ENCODE measurements at regions not wholly inside any gene's neighbourhood (a gene's known extent, or its start where the extent isn't known, plus 50 kb on each side); places are given as distances from the start of the nearest gene placed in this dataset.

DNA sequence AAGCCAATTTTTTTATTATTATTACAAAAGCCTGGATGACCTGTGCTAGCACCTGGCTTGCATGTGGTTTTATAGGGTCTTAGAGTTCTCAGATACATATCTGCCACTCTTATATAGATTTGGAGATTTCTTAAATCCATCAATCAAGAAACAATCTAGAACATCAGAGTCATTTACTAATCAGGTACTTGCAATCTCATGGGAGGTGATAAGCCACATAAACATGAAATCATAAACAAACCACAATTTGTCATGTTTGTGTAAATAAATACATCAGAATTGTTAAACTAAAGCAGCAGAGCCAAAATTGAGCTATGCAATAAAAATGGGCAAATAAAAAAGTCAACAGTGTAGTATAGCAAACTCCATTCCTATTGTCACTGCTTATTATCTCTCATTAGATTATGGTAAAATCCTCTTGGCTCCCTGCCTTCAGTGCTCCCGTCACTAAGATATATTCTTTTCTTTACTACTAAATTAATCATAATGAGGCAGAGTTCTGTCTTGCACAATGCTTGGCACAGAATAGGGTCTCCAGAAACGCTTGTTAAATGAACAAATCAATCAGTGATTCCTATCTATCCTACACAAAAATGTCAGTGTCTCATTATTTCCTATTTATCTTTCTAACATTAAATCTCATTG is 108.7 kb upstream of the TTC29 start:
- no peak for DNase-seq (ENCODE audit: low read depth)

DNA sequence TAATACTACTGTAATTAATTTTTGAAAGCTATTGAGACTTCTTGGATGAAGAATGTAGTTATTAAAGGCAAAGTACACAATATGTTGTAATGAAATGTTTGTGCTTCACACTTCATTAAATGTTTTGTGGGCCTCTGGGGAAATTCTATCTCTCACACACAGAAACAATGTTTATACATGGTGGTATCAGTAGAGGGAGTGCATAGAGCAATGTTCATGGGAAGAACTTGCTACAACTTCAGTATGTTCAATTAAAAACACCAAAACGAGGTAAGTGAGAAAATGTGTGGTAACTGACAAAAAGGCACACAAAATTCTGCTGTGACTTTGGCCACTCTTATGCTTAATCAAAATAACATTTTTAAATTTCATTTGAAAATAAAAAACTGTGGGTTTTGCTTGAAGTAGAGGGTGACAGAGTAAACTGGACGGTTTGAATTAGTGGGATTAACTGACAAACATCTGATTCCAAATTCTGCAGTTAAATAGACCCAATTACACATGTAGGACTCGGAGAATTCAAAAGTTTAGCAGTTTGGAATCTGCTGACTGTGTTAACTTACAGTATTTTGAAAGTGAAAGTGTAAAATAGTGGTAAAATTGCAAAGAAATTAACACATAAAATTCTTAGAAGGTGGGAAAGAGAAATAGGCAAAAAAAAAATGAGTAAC is 111.4 kb upstream of the TTC29 start:
- peak; percentile 36 for DNase-seq (ENCODE audit: low read depth)

DNA sequence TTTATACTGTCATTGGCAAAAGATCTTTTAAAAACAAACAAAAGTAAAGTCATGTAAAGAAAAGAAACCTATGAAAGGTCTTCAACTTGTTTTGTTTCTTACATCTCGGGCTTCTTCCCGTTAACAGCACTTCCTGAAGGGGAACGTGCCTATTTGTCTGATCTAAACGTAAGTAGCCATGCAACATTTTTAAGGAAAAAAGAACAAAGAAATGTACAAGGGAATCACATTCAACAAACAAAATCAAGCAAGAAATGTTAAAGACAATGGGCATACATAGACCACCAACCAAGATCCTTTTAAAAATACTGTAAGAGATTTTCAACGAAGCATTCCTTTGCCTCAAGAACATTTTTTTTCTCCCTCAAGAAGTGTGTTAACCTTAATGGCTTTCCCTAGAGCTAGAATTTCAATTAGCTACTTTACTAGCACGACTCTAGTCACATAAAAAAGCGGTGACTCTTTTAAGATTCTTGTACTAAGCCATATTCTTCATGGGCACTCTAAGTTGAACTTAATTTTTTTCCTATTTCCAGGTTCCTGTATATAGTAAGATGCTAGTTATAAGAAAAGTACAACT is 112.0 kb upstream of the TTC29 start:
- DNase-seq (ENCODE audit: low read depth) = peak; percentile 32

DNA sequence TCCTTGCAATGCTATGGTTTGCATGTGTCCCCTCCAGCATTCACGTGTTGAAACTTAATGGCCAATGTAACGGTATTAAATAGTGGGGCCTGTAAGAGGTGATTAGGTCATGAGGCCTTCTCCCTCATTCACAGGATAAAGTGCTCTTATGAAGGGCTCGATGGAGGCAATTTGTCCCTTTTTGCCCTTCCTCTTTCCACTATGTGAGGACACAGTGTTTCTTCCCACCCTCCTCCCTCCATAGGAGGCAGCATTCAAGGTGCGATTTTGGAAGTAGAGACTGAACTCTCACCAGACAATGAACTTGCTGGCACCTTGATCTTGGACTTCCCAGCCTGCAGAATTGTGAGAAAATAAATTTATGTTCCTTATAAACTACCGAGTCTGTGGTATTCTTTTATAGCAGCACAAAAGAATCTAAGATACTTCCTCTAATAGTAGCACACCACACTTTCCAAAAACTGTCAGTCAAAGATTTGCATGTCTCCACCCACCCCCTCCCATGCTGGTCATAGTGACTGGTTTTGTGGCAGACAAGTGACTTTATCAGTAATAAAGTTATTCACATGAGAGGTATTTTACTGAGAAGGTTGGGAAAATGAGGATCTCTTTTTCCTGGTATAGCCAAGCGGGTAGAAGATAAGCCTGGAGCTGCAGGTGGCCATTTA is 113.5 kb upstream of the TTC29 start:
- no peak for DNase-seq (ENCODE audit: low read depth)

DNA sequence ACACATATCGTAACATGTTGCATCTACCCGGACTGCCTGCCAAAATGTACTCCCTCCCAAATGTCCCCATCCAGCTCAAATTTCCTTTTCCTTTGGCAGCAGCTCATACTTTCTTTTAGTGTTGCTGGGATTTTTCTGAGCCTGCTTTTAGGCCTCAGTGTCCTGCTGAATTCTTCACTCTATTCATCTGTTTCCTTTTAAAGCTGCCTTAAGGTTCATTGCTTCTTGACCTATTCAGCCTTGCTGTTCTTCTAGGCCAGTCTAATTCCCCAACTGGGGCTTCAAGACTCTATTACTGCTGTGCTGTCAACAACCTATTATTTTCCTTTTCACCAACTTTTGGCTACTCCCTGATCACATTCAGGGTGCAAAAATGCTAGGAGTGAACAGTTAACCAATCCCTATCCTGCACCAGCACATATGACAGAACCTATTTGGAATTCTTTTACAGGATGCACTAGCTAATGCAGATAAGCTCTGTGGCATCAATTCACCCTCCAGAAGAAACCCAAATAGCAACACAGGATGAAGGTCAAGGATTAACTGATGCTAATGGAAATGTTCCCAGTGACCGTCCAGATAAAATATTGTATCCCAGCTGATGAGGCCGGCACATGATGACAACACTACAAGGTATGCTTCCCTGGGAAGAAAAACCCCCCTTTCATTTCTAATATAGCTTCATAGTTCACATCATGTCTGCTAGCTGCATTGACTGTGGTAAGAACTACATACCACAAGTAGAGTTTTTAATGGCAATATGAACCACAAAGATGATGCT is 114.7 kb upstream of the TTC29 start:
- DNase-seq (ENCODE audit: low read depth) = peak; percentile 40

DNA sequence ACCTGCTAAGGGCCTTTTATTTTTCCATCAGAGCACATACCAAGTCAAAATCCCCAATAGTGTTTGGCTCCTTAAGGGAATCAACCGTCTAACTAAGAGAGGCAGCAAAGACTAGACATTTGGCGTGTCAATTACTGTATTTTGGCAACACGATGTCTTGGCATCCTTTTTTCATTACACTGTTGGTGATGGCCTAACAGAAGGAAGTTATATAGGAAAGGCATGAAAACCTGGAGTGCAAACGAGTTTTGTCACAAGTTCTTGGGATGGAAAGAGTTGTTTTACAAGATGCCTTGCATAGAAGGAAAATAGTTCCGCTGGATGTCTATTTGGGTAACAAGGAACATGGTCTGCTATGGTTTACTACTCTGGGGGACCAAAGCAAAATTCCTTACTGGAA is 119.2 kb upstream of the TTC29 start:
- DNase-seq (ENCODE audit: low read depth) = no peak

DNA sequence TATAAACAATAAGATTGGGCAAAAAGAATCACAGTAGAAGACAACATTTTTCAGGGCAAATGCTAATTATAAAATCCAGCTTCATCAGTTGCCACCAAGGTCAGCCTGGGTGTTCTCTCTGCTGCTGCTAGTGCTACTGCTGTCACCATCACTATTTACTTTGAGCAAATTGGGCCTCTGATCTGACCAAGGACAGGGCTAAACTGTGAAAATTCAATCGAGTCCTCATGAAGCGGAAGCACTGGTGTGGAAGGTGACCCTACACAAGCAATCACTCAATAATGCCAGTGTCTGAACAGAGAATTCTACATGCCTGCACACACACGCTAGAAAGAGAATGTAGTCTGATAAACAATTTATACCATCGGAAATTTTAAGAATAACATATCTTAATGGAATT is 122.9 kb upstream of the TTC29 start:
- no peak for DNase-seq (ENCODE audit: low read depth)

DNA sequence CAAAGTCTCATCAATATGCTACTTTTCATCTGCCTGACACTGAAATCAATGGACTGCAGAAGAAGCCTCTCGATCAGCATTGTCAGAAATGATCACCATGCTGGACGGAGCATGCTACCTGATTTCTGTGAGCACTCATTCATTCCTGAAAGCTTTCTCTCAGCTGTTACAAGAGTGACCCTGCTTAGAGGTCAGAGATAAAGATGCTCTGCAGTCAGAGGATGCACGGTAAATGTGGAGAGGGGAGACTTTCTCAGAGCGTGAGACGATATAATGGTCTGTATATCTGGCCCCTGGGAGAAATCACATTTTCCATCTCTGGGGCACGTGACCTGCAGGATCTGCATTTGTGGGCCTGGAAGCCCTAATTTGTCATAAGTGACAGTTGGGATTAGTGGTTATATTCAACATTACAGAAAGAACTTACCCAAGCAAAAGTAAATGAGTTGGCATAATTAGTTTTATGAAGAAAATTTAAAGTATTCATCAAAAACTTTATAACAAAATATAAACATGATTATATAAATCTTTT is 125.6 kb upstream of the TTC29 start:
- DNase-seq (ENCODE audit: low read depth) = no peak

DNA sequence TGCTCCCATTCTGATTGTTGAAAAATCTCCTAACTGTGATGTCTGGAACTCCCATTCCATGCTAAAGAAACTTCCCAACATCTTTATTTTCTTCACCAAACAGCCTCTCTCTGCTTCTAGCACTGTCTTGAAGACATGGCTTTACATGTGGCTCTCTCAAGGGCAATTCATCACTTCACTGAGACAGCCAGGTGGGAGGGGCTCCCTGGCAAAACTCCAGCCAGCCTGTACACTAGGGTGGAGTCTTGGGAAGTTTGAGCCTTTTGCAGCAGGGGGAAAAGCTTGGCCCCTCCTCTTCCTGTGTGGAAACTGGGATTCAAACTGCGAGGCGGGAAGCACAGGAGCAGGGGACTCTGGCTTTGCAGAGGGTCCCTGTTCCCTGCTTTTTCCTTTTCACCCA is 130.5 kb upstream of the TTC29 start:
- no peak for DNase-seq (ENCODE audit: low read depth)

DNA sequence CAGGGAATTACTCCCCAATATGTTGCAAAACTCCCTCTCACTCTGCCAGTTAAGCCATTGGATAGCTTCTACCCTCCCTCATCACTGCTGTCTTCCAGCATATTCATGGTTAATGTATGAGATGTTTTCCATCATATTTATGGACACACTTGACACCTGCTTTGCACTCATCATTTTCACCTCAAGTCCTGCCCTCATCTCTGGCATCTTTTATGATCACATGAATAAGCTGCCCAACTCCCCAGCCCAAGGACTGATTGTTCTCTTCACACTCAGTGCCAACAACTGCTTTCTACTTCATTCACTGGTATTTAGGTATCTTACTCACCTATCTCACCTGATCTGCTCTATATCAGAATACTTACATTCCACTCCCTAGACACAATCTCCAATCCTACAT is 131.1 kb upstream of the TTC29 start:
- DNase-seq (ENCODE audit: low read depth) = no peak

DNA sequence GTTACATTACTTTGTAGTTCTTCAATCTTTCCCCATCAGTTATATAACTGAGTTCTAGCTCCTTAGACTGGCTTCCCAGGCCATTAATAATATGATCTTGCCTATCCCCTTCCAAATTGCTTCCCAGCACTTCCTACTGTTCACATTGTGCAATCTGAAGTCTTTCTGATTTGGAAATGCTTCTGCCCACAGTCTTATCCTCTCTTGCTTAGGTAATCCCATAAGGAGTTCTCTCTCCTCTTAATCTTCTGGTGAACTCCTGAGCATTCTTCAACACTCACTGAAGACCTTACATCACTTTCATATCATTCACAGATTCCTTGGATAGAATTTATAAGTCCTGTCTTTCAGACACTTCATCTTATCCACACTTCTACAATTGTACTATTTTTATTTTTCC is 132.7 kb upstream of the TTC29 start:
- DNase-seq (ENCODE audit: low read depth) = no peak

DNA sequence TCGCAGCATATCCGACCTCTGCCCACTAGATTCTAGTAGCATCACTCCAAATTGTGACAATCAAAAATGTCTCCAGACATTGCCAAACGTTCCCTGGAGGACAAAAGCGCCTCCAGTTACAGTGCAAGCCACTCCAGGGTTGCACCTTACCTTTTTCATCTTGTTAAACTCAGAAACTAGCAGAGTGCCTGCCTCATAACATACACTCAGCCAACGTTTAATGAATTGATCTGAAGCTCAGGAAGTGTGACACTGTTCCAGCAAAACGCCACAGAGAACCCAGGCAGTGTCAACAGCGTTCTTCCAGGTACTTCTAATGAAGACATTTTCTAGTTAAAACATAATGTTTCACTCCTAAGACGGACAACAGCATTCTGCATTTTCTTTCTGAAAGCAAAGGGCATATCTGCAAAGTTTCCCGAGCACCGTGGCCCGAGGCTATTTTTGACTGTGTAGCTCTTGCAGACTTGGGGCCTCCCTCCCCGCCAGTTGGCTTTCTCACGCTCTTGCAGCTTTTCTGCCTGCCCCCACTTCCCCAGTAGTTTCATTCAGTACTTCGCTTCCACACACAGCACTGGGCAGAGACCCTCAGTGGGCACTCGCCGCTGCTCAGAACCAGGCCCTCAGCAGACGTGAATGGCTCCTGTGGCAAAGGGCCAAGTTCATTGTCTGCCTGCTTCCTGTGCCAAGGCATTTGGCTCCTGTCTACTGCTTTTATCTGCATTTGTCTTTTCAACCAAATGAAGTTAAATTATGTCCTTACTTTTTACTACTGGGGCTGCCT is 133.4 kb upstream of the TTC29 start:
- peak; percentile 63 for DNase-seq (ENCODE audit: low read depth)

DNA sequence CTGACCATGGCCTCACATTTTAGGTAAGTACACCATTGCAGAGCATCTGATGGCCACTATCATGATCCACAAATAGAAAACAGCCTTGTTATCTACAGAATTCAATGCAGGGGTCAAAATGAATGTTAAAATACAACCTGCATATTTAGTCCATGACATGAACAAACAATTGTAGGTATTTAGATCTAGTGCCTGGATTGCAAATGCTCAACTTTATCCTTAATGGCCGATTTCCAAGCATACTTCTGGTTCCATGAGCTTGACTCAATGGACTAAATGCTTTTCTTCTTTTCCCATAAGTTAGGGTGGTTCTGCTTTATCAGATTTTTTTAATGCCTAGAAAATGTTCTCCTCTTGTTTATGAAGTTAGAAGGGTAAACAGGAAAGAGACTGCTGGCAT is 139.2 kb upstream of the TTC29 start:
- no peak for DNase-seq (ENCODE audit: low read depth)

DNA sequence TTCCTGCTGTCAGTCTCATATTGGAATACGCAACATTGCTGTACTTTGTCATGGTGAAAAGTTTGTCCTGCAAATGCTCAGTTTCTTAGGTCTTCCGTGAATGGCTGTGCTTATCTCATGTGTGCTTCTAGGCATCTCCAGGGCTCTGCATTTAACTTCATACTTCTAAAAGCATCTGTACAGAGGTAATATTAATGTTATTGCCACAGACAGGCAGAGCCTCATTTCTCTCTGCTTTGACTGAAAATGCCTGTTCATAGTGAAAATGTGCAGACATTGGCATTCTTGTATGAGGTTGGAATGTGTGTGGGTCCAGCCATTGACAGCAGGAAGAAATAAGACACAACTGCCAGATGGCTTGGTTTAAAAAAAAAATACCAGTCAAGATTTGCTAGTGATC is 140.1 kb upstream of the TTC29 start:
- no peak for DNase-seq (ENCODE audit: low read depth)

DNA sequence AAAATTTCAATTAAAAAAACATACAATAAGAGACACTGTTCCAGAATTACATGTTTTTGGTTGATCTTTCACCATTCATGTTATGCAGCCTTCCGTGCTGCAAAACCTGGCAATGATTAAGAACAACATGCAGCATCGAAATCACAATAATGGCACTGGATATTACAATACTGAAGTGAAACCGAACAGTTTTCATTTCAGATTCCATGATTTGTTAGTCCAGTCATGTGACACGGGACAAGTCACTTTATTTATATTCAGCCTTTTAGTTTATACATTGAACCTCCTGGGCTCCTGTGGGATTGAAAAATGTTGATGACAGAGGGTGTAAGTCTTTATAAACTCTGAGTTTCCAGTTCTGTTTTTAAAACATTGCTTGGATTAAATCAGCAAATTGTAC is 142.5 kb upstream of the TTC29 start:
- no peak for DNase-seq (ENCODE audit: low read depth)

DNA sequence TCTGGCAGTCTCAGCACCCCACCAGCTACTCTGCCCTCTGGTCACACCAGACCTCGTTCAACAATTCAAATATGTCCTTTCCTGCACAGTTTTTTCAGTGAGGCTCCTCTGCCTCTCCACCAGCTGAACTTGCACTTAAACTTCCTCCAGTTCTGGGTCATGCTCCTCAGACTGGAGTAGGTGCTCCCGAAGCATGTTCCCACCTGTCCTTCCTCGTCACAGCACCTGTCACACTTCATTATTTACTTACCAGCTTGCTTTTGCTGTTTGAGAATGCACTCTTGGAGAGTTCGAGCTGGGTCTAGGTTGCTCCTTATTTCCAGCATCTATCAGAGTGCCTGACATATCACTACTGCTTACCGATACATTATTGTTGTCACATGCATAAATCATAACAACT is 144.8 kb upstream of the TTC29 start:
- DNase-seq (ENCODE audit: low read depth) = no peak

DNA sequence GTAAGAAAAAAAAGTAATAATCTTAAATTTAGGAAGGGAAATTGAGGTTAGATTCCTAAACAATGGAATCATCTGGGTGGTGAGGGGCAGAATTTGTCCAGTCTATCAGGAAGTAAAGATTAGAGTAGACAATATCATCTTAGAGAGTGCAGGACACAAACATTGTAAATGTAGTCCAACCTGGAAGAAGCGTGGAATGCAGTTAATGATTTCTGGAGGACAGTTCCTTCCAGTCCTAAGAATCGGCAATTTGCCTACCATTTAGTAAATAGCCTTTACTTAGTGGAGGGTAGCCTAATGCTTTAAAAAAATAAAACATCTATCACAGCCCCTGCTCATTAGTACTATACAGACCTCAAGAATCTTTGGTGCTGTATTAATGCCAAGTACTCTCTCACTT is 147.5 kb upstream of the TTC29 start:
- DNase-seq (ENCODE audit: low read depth) = no peak

DNA sequence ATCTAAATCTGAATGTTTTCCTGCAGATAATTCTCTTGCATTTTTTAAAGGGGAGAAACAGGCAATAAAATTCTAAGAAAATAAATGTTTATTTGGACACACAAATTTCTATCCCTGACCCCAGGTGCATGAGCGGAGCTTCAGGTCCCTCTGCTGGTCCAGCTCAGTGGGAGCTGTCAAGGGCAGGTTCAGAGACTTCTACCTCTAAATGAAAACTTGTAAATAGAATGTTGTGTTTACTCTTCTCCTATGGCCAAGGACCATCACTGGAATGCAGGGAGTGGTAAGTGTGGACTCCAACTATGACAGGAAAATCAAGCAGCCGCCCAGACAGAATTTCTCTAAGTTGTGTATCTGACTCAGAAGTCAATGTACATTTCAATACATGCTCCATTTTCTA is 148.6 kb upstream of the TTC29 start:
- DNase-seq (ENCODE audit: low read depth) = peak; percentile 12

DNA sequence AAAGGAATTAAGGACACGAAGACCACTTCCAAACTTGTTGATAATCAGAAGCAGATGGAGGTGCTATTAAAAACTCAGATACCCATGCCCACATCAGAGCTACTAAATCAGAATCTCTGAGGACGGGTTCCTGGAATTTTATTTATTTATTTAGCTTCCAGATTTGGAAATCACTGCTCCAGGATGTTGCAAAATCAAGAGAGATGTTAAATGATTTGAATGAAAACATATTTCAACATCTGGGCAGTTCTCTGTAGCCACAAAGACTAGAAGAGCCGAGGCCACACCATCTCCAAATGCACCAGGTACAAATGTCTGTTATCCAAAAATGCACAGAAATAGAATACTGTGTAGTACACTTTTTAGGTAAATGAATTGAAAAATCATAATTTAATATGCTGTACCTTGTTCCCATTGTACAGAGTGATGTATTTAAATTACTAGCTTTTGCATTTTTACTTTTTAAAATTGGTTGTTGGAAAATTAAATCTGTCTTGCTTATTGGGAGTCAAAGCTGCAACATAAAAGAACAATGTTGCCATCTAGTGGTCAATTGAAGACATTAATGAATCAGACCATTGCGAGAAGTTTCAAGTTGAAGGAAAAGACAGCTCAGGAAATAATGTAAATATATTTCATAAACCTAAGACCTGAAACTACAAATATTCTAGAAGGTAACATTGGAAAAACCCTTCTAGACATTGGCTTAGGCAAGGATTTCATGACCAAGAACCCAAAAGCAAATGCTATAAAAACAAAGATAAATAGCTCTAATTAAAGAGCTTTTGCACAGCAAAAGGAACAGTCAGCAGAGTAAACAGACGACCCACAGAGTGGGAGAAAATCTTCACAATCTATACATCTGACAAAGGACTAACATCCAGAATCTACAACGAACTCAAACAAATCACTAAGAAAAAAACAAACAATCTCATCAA is 151.3 kb upstream of the TTC29 start:
- DNase-seq (ENCODE audit: low read depth) = peak; percentile 51

DNA sequence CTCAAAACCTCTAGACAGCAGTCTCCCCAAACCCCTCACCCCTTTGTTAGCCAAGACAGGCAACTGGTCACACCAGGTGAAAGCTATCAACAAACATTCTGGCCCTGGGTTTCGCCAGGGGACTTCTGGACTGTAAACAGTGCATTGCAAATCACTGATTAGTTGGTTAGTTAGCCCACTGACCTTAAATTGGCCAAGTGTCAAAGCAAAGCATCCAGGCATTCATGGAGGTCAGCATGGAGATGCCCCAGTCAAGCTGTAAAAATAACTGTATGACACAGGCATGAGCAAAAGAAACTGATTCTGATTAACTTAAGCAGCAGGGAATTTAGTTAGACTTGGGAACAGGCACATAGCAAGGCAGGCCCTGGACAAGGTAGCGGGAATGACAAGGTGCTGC is 156.0 kb upstream of the TTC29 start:
- no peak for DNase-seq (ENCODE audit: low read depth)
